ENCODE measurements at regions not wholly inside any gene's neighbourhood (a gene's known extent, or its start where the extent isn't known, plus 50 kb on each side); places are given as distances from the start of the nearest gene placed in this dataset.

GRCh38 chr10:10833955-10834354, 183.7 kb upstream of the CELF2 start:
- intact Hi-C loops (cut with DNase I), result no loop called here
- DNase-seq (no peak), ATAC-seq (ENCODE audit: poor library complexity) (no peak)

GRCh38 chr10:10844251-10844650, 173.4 kb upstream of the CELF2 start:
- intact Hi-C loops (cut with DNase I), result no loop called here
- DNase-seq (no peak), ATAC-seq (ENCODE audit: poor library complexity) (no peak)

- DNase-seq, result no peak
- no peak for ATAC-seq (ENCODE audit: poor library complexity)
- intact Hi-C loops (cut with DNase I), result no loop called here
These were observed 172.5 kb upstream of the CELF2 start for GRCh38 chr10:10845185-10845584.

- intact Hi-C loops (cut with DNase I), result no loop called here
- ATAC-seq (ENCODE audit: poor library complexity), result no peak
These were observed 171.7 kb upstream of the CELF2 start for GRCh38 chr10:10845826-10846503.

GRCh38 chr10:10846504-10846900, 171.2 kb upstream of the CELF2 start:
- DNase-seq, result no peak
- intact Hi-C loops (cut with DNase I), result no loop called here
- ATAC-seq (ENCODE audit: poor library complexity), result no peak

More at GRCh38 chr10:10845826-10846503, 171.7 kb upstream of the CELF2 start:
- no peak for DNase-seq

- intact Hi-C loops (cut with DNase I), result no loop called here
- DNase-seq (no peak), ATAC-seq (ENCODE audit: poor library complexity) (no peak)
These were observed 170.3 kb upstream of the CELF2 start for GRCh38 chr10:10847387-10847786.

- intact Hi-C loops (cut with DNase I), result no loop called here
- DNase-seq, result no peak
- ATAC-seq (ENCODE audit: poor library complexity), result no peak
These were observed 169.1 kb upstream of the CELF2 start for GRCh38 chr10:10848488-10849111.

GRCh38 chr10:10849306-10849705, 168.4 kb upstream of the CELF2 start:
- DNase-seq (no peak), ATAC-seq (ENCODE audit: poor library complexity) (no peak)
- intact Hi-C loops (cut with DNase I), result no loop called here

- intact Hi-C loops (cut with DNase I), result no loop called here
- DNase-seq, result no peak
- peak; percentile 83 for ATAC-seq (ENCODE audit: poor library complexity)
These were observed 167.5 kb upstream of the CELF2 start for GRCh38 chr10:10850214-10850613.

GRCh38 chr10:10852464-10852863, 165.2 kb upstream of the CELF2 start:
- no peak for ATAC-seq (ENCODE audit: poor library complexity)
- no peak for DNase-seq
- intact Hi-C loops (cut with DNase I), result no loop called here

GRCh38 chr10:10853954-10854353, 163.7 kb upstream of the CELF2 start:
- ATAC-seq (ENCODE audit: poor library complexity) (no peak), DNase-seq (no peak)
- intact Hi-C loops (cut with DNase I), result no loop called here

GRCh38 chr10:10854725-10855124, 162.9 kb upstream of the CELF2 start:
- DNase-seq, result no peak
- no peak for ATAC-seq (ENCODE audit: poor library complexity)
- intact Hi-C loops (cut with DNase I), result no loop called here

GRCh38 chr10:10855151-10855581, 162.5 kb upstream of the CELF2 start:
- intact Hi-C loops (cut with DNase I), result no loop called here
- DNase-seq (no peak), ATAC-seq (ENCODE audit: poor library complexity) (peak; percentile 56)

GRCh38 chr10:10860455-10860976, 157.2 kb upstream of the CELF2 start:
- ATAC-seq (ENCODE audit: poor library complexity) (no peak), DNase-seq (no peak)
- intact Hi-C loops (cut with DNase I), result no loop called here

GRCh38 chr10:10865303-10865702, 152.4 kb upstream of the CELF2 start:
- ATAC-seq (ENCODE audit: poor library complexity) (no peak), DNase-seq (no peak)
- intact Hi-C loops (cut with DNase I), result no loop called here

GRCh38 chr10:10865913-10866312, 151.8 kb upstream of the CELF2 start:
- DNase-seq (no peak), ATAC-seq (ENCODE audit: poor library complexity) (no peak)
- intact Hi-C loops (cut with DNase I), result no loop called here

GRCh38 chr10:10869592-10869991, 148.1 kb upstream of the CELF2 start:
- DNase-seq (no peak), ATAC-seq (ENCODE audit: poor library complexity) (no peak)
- intact Hi-C loops (cut with DNase I), result no loop called here

- DNase-seq (no peak), ATAC-seq (ENCODE audit: poor library complexity) (no peak)
- intact Hi-C loops (cut with DNase I), result no loop called here
These were observed 147.0 kb upstream of the CELF2 start for GRCh38 chr10:10870523-10871241.

GRCh38 chr10:10871352-10871751, 146.3 kb upstream of the CELF2 start:
- intact Hi-C loops (cut with DNase I), result no loop called here
- DNase-seq (no peak), ATAC-seq (ENCODE audit: poor library complexity) (peak; percentile 5)
